ENCODE measurements at regions not wholly inside any gene's neighbourhood (a gene's known extent, or its start where the extent isn't known, plus 50 kb on each side); places are given as distances from the start of the nearest gene placed in this dataset.

DNA sequence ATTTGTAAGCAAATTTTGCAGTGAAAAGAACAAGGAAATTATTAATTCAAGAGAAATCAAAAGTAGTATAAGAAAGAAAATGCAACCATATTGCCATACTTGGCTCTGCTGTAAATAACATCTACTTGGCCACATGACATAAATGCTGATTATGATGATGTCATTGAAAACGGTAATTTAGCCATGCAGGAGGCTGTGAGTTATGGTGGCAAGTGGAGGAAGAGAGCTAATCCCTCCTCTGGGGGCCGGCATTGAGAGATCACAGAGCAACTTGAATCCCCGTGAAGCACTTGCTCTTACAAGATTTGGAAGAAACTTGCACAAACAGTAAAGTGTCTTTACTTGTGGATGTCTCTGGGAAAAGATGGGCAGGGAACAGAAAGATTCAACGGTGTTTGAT, 456.6 kb downstream of the PREX1 start:
- TF ChIP-seq, protein P1, sequence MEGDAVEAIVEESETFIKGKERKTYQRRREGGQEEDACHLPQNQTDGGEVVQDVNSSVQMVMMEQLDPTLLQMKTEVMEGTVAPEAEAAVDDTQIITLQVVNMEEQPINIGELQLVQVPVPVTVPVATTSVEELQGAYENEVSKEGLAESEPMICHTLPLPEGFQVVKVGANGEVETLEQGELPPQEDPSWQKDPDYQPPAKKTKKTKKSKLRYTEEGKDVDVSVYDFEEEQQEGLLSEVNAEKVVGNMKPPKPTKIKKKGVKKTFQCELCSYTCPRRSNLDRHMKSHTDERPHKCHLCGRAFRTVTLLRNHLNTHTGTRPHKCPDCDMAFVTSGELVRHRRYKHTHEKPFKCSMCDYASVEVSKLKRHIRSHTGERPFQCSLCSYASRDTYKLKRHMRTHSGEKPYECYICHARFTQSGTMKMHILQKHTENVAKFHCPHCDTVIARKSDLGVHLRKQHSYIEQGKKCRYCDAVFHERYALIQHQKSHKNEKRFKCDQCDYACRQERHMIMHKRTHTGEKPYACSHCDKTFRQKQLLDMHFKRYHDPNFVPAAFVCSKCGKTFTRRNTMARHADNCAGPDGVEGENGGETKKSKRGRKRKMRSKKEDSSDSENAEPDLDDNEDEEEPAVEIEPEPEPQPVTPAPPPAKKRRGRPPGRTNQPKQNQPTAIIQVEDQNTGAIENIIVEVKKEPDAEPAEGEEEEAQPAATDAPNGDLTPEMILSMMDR (conservative IDR thresholded peaks at IDR 0.05), result no peak
- TF ChIP-seq EZH2 (IDR thresholded peaks at IDR 0.05; ENCODE audit: low read depth), result no peak
